Mesendoderm (in vitro differentiated cells): ENCODE measurements at regions not wholly inside any gene's neighbourhood (a gene's known extent, or its start where the extent isn't known, plus 50 kb on each side); places are given as distances from the start of the nearest gene placed in this dataset.
"Not testable (repeated sequence)": the region's sequence is repeated elsewhere in the genome, so short reads cannot be mapped to it uniquely, and the experiment has no call there.

Experiments used
- DNase-seq: peaks from one replicate; pipeline ENCODE4 v3.0.0; 2013
- H2AK5ac ChIP-seq: 2 replicates; pipeline ENCODE4 v1.6.1; 2013; ENCODE audit warnings: low read length, inconsistent platforms
- H2BK120ac ChIP-seq: 2 replicates; pipeline ENCODE4 v1.6.1; 2013; ENCODE audit warnings: low read depth, mild to moderate bottlenecking, low read length, moderate library complexity, mixed read lengths
- H2BK15ac ChIP-seq: replicated peaks from 2 replicates; pipeline ENCODE4 v1.6.1; 2013; ENCODE audit warnings: low read depth, mild to moderate bottlenecking, moderate library complexity
- H2BK5ac ChIP-seq: 2 replicates; pipeline ENCODE4 v1.6.1; 2013; ENCODE audit warnings: low read length, inconsistent platforms
- H3K18ac ChIP-seq: 2 replicates; pipeline ENCODE4 v1.6.1; 2013; ENCODE audit warnings: mild to moderate bottlenecking, low read length, mixed read lengths
- H3K23ac ChIP-seq: one replicate; pipeline ENCODE4 v1.6.1; 2013; ENCODE audit warnings: low read length
- H3K27ac ChIP-seq: 2 replicates; pipeline ENCODE4 v1.5.1; 2013; ENCODE audit warnings: low read depth, mild to moderate bottlenecking, inconsistent platforms, low read length, moderate library complexity
- H3K27me3 ChIP-seq: 2 replicates; pipeline ENCODE4 v1.6.1; 2013; ENCODE audit warnings: low read length, control low read depth, mild to moderate bottlenecking, inconsistent platforms; ENCODE audit not compliant: insufficient read depth, poor library complexity
- H3K36me3 ChIP-seq: 2 replicates; pipeline ENCODE4 v1.6.1; 2013; ENCODE audit warnings: low read length, inconsistent platforms; ENCODE audit not compliant: control insufficient read depth, insufficient read depth
- H3K4ac ChIP-seq: one replicate; pipeline ENCODE4 v1.6.1; 2013; ENCODE audit warnings: low read depth, mild to moderate bottlenecking, low read length, moderate library complexity
- H3K4me1 ChIP-seq: 2 replicates; pipeline ENCODE4 v1.6.1; 2013; ENCODE audit warnings: low read depth, low read length, inconsistent platforms; ENCODE audit not compliant: control insufficient read depth
- H3K4me2 ChIP-seq: 2 replicates; pipeline ENCODE4 v1.6.1; 2013; ENCODE audit warnings: low read length
- H3K4me3 ChIP-seq: 2 replicates; pipeline ENCODE4 v1.5.1; 2013; ENCODE audit warnings: mild to moderate bottlenecking, low read length
- H3K56ac ChIP-seq: one replicate; pipeline ENCODE4 v1.6.1; 2013; ENCODE audit warnings: low read length
- H3K79me1 ChIP-seq: 2 replicates; pipeline ENCODE4 v1.6.1; 2013; ENCODE audit warnings: low read length, inconsistent platforms
- H3K79me2 ChIP-seq: 2 replicates; pipeline ENCODE4 v1.6.1; 2013; ENCODE audit warnings: mild to moderate bottlenecking, low read length; ENCODE audit not compliant: control insufficient read depth, insufficient read depth
- H3K9ac ChIP-seq: 2 replicates; pipeline ENCODE4 v1.6.1; 2013; ENCODE audit warnings: low read length, inconsistent platforms
- H4K5ac ChIP-seq: one replicate; pipeline ENCODE4 v1.6.1; 2013; ENCODE audit warnings: low read length
- H4K8ac ChIP-seq: one replicate; pipeline ENCODE4 v1.6.1; 2013; ENCODE audit warnings: low read depth, mild to moderate bottlenecking, control low read depth, low read length, moderate library complexity
- WGBS: extraction: QIAGEN DNeasy Blood & Tissue Kit; methylation state at CpG from one replicate; pipeline ENCODE4 v1.1.7; 2013; ENCODE audit warnings: low lambda C conversion rate, missing lambda C conversion rate; ENCODE audit not compliant: insufficient coverage; ENCODE audit errors: extremely low coverage; 5-methylcytosine and 5-hydroxymethylcytosine counted together

DNA sequence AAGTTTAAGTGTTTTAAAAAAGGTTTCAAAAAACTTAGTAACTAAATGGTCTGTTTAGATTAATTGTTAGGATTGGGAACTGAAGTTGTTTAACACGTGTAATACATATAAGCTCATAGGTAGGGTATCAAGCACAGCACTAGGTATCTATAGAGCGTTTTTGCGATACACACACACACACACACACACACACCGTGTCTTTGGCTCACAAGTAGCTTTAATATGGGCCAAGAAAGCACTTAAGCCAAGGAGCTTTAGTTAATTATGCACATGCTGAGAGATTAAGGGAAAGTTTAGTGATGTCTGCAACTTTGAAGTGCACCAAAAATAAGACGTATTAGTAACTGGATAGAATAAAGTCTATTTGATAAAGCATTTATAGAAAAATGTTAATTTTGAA, 93.8 kb upstream of the CNTNAP2 start:
- Histone ChIP-seq H3K27me3 (no peaks in the 10 kb centered on the region), H2AK5ac (no peak overlapping the region), H3K4me3 (no peak overlapping the region), H3K79me1 (no peaks in the 10 kb centered on the region), H3K23ac (no peak overlapping the region), H4K8ac (no peak overlapping the region), H2BK5ac (no peak overlapping the region), H3K79me2 (no peaks in the 10 kb centered on the region), H4K5ac (no peak overlapping the region), H3K56ac (no peak overlapping the region), H3K4ac (no peak overlapping the region), H3K9ac (no peak overlapping the region), H3K4me1 (no peaks in the 10 kb centered on the region), H3K36me3 (no peaks in the 10 kb centered on the region), H3K4me2 (no peak overlapping the region), H3K18ac (no peak overlapping the region), H2BK15ac (no peak overlapping the region), H2BK120ac (no peak overlapping the region), H3K27ac (no peak overlapping the region)
- no CpG with 5 or more reads among the region's 5 CpGs for WGBS
- peak; percentile 12 for DNase-seq

GRCh38 chr7:146019041-146020004, 97.3 kb upstream of the CNTNAP2 start:
- H3K27me3 ChIP-seq, H2BK15ac ChIP-seq, H3K79me1 ChIP-seq, H3K4me3 ChIP-seq, H3K4ac ChIP-seq, H3K23ac ChIP-seq, H2BK120ac ChIP-seq, H3K27ac ChIP-seq, H3K4me2 ChIP-seq, H3K56ac ChIP-seq, H2BK5ac ChIP-seq, H2AK5ac ChIP-seq, H3K18ac ChIP-seq, DNase-seq, H4K8ac ChIP-seq, H4K5ac ChIP-seq, H3K36me3 ChIP-seq, H3K79me2 ChIP-seq, H3K4me1 ChIP-seq, H3K9ac ChIP-seq: not testable (repeated sequence)
- no CpG with 5 or more reads among the region's 33 CpGs for WGBS

DNA sequence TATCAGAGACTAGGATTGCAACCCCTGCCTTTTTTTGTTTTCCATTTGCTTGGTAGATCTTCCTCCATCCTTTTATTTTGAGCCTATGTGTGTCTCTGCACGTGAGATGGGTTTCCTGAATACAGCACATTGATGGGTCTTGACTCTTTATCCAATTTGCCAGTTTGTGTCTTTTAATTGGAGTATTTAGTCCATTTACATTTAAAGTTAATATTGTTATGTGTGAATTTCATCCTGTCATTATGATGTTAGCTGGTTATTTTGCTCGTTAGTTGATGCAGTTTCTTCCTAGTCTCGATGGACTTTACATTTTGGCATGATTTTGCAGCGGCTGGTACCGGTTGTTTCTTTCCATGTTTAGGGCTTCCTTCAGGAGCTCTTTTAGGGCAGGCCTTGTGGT, 99.2 kb upstream of the CNTNAP2 start:
- H3K18ac ChIP-seq, H3K23ac ChIP-seq, H2BK5ac ChIP-seq, H3K79me2 ChIP-seq, H3K27me3 ChIP-seq, H3K79me1 ChIP-seq, H3K36me3 ChIP-seq, H3K9ac ChIP-seq, H3K4me3 ChIP-seq, DNase-seq, H4K8ac ChIP-seq, H3K4me2 ChIP-seq, H4K5ac ChIP-seq, H2BK15ac ChIP-seq, H3K27ac ChIP-seq, H2BK120ac ChIP-seq, H3K56ac ChIP-seq, H2AK5ac ChIP-seq, H3K4ac ChIP-seq, H3K4me1 ChIP-seq: not testable (repeated sequence)
- WGBS: no CpG with 5 or more reads among the region's 5 CpGs

DNA sequence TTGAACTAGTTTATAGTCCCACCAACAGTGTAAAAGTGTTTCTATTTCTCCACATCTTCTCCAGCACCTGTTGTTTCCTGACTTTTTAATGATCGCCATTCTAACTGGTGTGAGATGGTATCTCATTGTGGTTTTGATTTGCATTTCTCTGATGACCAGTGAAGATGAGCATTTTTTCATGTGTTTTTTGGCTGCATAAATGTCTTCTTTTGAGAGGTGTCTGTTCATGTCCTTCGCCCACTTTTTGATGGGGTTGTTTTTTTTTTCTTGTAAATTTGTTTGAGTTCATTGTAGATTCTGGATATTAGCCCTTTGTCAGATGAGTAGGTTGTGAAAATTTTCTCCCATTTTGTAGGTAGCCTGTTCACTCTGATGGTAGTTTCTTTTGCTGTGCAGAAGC, 102.4 kb upstream of the CNTNAP2 start:
- H2BK15ac ChIP-seq, H3K18ac ChIP-seq, H3K79me2 ChIP-seq, H3K4me1 ChIP-seq, H3K4me2 ChIP-seq, H3K79me1 ChIP-seq, H2BK120ac ChIP-seq, H4K5ac ChIP-seq, H3K9ac ChIP-seq, H3K4me3 ChIP-seq, H4K8ac ChIP-seq, DNase-seq, H2AK5ac ChIP-seq, H2BK5ac ChIP-seq, H3K56ac ChIP-seq, H3K36me3 ChIP-seq, H3K4ac ChIP-seq, H3K27me3 ChIP-seq, H3K27ac ChIP-seq, H3K23ac ChIP-seq: not testable (repeated sequence)
- no CpG with 5 or more reads among the region's 2 CpGs for WGBS

DNA sequence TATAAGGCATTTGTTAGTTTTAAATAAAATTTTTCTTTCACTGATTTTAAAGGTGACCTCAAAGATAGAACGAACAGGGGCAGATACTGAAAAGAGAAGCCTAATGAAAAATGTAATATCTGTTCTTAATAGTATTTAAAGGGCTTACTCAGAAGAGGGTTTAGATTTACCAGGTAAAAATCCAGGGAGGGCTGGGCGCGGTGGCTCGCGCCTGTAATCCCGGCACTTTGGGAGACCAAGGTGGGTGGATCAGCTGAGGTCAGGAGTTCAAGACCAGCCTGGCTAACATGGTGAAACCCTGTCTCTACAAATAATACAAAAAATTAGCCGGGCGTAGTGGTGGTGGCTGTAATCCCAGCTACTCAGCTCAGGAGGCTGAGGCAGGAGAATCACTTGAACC, 108.3 kb upstream of the CNTNAP2 start:
- Histone ChIP-seq H3K9ac (no peak overlapping the region), H3K56ac (no peak overlapping the region), H3K79me1 (no peaks in the 10 kb centered on the region), H4K8ac (no peak overlapping the region), H3K4me3 (no peak overlapping the region), H4K5ac (no peak overlapping the region), H3K79me2 (no peaks in the 10 kb centered on the region), H2BK120ac (no peak overlapping the region), H3K27ac (no peak overlapping the region), H3K4me2 (no peak overlapping the region), H3K4me1 (no peaks in the 10 kb centered on the region), H3K27me3 (no peaks in the 10 kb centered on the region), H2AK5ac (no peak overlapping the region), H3K36me3 (no peaks in the 10 kb centered on the region), H2BK5ac (no peak overlapping the region), H3K23ac (no peak overlapping the region), H2BK15ac (no peak overlapping the region), H3K18ac (no peak overlapping the region), H3K4ac (no peak overlapping the region)
- DNase-seq: no peak
- no CpG with 5 or more reads among the region's 8 CpGs for WGBS

- no peak overlapping the region for H3K9ac ChIP-seq
- no peak overlapping the region for H3K18ac ChIP-seq
- no CpG with 5 or more reads among the region's 2 CpGs for WGBS
- no peaks in the 10 kb centered on the region for H3K4me1 ChIP-seq
- H3K36me3 ChIP-seq: no peaks in the 10 kb centered on the region
- no peak overlapping the region for H4K5ac ChIP-seq
- H2BK15ac ChIP-seq: no peak overlapping the region
- no peak overlapping the region for H3K4me3 ChIP-seq
- H3K4ac ChIP-seq: no peak overlapping the region
- H3K79me1 ChIP-seq: no peaks in the 10 kb centered on the region
- no peak overlapping the region for H2BK120ac ChIP-seq
- no peak overlapping the region for H3K23ac ChIP-seq
- H3K27ac ChIP-seq: no peak overlapping the region
- H2BK5ac ChIP-seq: no peak overlapping the region
- no peak overlapping the region for H3K4me2 ChIP-seq
- H3K56ac ChIP-seq: no peak overlapping the region
- no peak overlapping the region for H4K8ac ChIP-seq
- H3K79me2 ChIP-seq: no peaks in the 10 kb centered on the region
- no peak for DNase-seq
- H3K27me3 ChIP-seq: no peaks in the 10 kb centered on the region
- no peak overlapping the region for H2AK5ac ChIP-seq
Observed at GRCh38 chr7:146004805-146005204, 111.8 kb upstream of the CNTNAP2 start.
